NCI-H69 (cell line): ENCODE measurements at regions not wholly inside any gene's neighbourhood (a gene's known extent, or its start where the extent isn't known, plus 50 kb on each side); places are given as distances from the start of the nearest gene placed in this dataset.
"Not testable (repeated sequence)": the region's sequence is repeated elsewhere in the genome, so short reads cannot be mapped to it uniquely, and the experiment has no call there.

ENCODE experiments used
- DNase-seq: peaks from one replicate; lab custom pipeline; 2025; lab: John Stamatoyannopoulos, UW

DNA sequence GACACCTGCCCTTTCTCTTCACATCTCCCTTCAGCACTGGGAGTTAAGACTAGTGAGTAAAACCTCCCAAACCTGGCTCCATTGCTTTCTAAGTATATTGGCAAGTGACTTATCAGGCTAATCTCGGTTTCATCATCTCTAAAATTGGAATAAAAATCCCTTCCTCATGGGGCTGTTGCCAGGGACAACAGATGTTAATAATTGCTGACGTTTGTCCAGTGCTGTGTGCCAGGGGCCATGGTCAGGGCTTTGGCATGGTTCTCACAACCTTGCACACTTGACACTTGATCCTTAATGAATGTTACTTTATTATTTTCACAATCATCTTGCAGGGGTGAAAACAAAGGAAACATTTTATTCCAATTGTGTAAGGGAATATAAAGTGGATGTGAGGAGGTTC lies 1262.0 kb upstream of the WWC1 start:
- DNase-seq: no peak

DNA sequence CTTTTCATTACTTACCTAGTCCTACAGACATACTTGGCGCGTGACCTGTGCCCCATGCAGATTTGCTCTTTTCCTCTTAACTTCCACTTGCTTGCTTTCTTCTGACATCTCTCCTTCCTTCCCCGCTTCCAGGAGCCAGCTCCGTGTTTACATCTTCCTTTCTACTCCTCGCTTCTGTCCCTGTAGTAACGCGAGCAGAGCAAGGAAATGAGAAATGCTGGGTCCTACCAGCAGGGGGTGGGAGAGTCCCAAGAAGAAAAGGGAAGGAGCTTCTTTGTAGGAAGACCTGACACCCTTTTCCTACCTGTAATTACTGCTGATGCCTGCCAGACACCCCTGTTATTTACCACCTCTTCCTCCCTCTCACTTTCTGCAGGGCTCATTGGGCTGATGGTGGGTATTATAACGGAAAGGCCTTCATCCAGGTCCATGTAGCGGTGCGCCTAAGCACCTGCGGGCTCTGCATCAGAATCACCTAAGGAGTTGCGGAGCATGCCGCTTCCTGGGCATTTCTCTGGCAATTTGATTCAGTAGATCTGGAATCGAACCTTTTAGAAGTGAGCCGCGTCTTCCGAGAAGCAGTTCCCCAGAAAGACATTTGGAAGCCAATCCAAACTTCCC lies 1260.8 kb upstream of the WWC1 start:
- DNase-seq: peak; percentile 48

DNA sequence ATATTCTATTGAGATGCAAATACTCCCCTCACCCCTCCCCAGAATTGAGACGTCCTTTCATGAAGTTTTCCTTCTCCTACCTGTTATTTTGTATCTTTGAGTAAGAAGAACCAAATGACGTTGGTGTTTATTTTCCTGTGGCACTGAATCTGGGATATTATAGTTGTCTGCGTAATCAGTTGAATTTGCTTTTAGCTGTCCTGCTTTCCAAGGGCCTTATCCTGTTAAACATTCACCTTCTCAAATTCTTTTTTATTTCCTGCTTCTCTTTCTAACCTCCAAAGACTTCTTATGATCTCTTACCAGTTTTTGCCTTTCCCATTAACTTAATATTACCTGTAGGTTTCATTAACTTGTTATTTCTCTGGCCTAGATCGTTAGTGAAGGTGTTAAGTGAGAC lies 1254.9 kb upstream of the WWC1 start:
- DNase-seq: no peak

DNA sequence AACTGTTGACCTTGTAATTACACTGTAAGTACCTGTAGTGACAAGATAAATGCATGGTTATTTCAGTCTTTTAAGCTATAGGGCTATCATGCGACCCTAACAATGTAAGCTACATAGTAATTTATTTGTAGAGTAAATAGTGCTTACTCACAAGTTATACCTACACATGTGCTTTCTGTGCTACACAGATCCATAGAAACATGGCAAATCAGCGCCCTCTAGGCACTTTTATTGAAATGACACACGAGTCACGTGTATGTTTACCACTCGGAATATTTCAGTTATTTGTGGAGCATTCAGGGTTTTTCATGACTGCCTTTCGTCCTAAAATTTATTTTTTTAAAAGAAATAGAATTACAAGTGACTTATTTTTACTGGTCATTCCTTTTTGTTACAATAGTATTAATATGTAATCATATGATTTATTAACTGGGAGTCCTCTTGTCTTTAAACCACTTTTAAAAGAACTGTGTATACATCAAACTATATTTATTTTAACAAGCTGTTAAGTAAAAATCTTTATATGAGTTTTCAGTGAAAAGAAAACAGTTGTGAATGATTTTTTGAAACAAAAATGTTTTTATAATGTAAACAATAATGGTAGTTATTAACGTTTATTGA lies 1242.3 kb upstream of the WWC1 start:
- DNase-seq: peak; percentile 97

GRCh38 chr5:167049771-167050567 lies 1241.5 kb upstream of the WWC1 start:
- DNase-seq: peak; percentile 16

DNA sequence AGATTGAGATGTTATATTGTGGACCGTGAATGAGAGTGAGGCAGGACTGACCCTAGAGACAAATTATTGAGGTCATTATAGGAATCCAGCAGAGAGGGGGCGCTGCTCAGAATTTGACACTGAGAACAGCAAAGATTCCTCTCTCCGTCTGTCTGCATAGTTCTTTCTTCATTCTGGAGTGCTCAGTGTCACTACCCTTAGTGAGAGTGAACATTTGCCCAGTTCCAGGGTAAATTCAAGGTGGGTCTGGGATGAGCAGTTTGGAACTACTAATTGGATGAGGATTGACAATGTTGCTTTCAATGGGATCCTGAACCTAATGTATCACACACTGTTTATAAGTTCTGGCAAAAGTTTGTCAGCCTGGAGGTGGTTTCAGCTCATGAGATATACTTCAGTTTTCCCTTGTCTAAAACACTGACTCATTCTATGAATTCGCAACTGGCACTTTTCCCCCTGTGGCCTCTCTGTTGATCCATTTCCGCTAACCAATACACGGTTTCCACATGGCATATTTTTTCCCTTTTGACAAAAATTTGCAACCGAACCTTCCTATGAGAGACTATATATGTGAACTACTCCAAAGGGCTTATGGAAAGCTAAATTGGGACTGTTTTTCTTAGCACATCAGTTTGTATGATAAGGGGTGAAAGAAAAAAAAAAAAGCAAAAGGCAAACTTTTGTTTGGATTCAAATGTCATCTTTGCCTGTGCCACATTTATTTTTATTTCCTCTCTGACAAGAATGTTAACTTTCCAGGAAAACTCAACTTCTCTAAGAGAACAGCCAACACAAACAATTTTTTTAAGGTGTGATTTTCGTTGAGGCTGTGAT lies 1240.7 kb upstream of the WWC1 start:
- DNase-seq: no peak

GRCh38 chr5:167051402-167051768 lies 1240.1 kb upstream of the WWC1 start:
- DNase-seq: no peak

- no peak for DNase-seq
Observed at GRCh38 chr5:167052791-167053190, 1238.7 kb upstream of the WWC1 start.

GRCh38 chr5:167057665-167058064 lies 1233.8 kb upstream of the WWC1 start:
- DNase-seq: no peak

DNA sequence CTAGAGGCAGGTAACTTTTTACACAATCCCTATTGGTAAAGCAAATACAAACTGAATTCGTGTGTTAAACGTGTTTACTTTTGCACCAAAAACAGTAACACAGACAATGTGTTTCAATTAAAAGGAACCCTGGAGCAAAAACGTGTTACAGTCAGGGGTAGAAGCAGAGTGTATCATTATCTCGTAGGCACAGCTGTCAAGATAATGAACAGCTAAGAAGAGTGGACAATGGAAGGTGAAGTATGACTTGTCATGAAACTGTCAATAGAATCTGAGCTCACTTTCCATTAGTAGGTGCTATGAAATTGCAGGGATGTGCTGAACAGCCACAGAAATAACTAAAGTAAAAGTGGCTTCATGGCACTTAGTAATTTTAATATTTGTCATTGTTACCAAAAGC lies 1229.8 kb upstream of the WWC1 start:
- DNase-seq: peak; percentile 97

DNA sequence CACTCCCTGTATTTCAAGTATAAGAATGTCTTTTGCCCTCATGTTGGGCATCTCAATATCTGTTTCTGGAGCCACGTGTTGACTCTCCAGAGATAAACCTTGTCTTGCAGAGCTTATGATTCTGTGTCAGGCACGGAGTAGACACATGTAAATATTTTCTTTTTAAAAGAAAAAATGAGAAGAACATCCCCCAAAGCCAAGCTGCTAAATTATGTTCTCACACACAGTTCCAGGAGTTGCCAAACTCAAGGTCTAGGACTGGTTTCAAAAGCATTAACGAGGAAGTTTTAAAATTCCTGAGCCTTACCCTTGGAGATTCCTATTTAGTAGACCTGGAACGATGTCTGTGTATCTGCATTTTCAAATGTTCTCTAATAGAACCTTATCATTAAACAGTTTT lies 1228.3 kb upstream of the WWC1 start:
- peak; percentile 43 for DNase-seq

DNA sequence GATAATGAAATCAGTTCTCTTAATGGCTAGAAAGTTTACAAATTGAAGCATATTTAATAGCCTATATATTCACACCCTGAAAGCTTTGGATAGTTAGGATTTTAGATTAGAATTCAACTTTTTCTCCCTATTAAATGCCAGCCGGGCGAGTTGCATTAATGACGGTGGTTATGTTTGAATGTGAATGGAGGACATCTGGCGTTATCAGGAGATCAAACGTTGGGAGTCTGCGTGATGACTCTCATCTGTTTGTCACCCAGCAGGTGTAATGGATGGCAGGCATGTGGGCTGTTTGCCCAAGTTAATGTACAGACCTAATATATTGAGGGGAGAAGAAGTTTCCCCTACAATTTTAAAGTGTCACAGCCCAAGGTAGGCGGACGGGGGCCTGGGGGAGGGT lies 1227.7 kb upstream of the WWC1 start:
- DNase-seq: peak; percentile 95

GRCh38 chr5:167064198-167064776 lies 1227.2 kb upstream of the WWC1 start:
- peak; percentile 86 for DNase-seq

DNA sequence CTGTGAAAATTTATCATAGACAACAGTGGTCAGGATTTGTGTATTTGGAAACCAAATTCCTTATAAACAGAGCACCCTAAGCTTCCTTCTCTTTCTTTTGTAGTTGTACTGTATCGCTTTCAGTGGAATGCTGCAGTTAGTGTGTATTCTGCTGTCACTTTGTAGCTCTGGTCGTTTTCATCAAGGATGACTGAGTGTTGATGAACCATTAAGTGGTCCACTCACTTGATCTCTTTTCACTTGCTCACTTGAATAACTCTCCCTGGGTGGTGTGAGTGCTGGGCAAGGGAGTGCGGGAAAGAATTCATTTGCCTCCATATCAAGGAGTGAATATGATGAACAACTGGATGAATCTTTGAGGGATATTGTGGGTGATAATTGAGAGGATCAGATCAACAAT lies 1225.7 kb upstream of the WWC1 start:
- peak; percentile 56 for DNase-seq

- DNase-seq: peak; percentile 14
Observed at GRCh38 chr5:167071981-167072610, 1219.3 kb upstream of the WWC1 start.

DNA sequence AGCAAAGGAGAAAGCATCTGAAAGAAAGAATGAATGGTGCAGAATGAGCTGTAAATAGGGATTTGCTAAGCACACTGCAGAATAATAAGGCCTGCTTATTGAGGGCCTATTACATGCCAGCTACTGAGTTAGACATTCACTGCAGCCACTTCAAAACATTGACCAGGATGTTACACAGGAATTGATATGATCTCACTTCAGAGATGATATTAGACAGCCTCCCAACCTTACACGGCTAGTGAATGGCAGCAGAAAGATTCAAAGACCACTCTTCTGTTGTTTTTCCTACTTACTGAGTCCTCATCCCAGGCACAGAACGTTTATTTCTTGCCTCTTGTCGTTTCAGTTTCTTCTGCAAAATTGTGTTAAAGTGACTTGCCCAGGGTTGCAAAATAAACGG lies 1209.9 kb upstream of the WWC1 start:
- no peak for DNase-seq

- no peak for DNase-seq
Observed at GRCh38 chr5:167096816-167097215, 1194.6 kb upstream of the WWC1 start.

- peak; percentile 93 for DNase-seq
Observed at GRCh38 chr5:167104351-167104750, 1187.1 kb upstream of the WWC1 start.

GRCh38 chr5:167105941-167106340 lies 1185.5 kb upstream of the WWC1 start:
- DNase-seq: no peak

DNA sequence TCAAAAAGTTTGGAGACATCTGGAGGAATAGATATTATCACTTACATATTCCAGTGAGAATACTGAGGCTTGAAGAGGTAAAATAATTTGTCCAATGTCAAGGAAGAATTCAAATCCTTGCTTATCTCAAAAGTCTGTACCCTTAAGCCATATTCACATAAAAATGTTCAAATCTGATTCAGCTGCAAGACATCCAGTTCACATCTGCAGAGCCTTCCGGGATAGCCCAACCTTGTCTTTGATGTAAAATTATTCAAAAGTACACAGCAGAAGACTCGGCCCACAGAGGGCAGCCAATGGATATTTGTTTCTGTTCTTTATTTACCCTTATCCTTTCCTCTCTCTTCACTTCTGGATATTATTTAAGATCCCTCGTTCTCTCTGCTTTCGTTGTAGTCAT lies 1183.8 kb upstream of the WWC1 start:
- DNase-seq: no peak

DNA sequence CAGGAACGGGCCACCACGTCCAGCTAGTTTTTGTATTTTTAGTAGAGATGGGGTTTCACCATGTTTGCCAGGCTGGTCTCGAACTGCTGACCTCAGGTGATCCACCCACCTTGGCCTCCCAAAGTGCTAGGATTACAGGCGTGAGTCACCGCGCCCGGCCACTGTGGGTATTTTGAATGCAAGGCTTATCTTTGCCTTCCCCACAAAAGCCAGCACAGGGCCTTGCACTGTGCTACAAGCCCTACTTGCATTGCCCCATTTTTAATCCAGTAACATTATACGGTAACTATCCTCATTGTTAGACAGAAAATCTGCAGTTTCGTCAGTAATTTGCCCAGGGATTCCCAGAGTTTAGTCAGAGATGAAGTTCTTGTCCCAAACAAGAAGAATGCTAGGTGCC lies 1183.2 kb upstream of the WWC1 start:
- DNase-seq: not testable (repeated sequence)

- DNase-seq: no peak
Observed at GRCh38 chr5:167112556-167112955, 1178.9 kb upstream of the WWC1 start.
